Stimulated activated CD8-positive, alpha-beta memory T cell treated with anti-CD3 and anti-CD28 coated beads, Interleukin-12 subunit alpha, Interleukin-12 subunit beta, amount 100 ng/mL, for 24 hours (primary cell): ENCODE measurements at regions not wholly inside any gene's neighbourhood (a gene's known extent, or its start where the extent isn't known, plus 50 kb on each side); places are given as distances from the start of the nearest gene placed in this dataset.
"Not testable (repeated sequence)": the region's sequence is repeated elsewhere in the genome, so short reads cannot be mapped to it uniquely, and the experiment has no call there.

Experiments
- DNase-seq: peaks from one replicate; pipeline ENCODE4 v3.0.0-alpha.2; 2020; ENCODE audit errors: extremely low read depth

GRCh38 chrY:7806592-7807515 is 895.3 kb upstream of the AMELY start:
- no peak for DNase-seq

GRCh38 chrY:7805624-7806023 is 894.1 kb upstream of the AMELY start:
- DNase-seq = no peak

- DNase-seq = no peak
Measured at GRCh38 chrY:7803737-7804136, 892.2 kb upstream of the AMELY start.

- no peak for DNase-seq
Measured at GRCh38 chrY:7796128-7796527, 884.6 kb upstream of the AMELY start.

GRCh38 chrY:7794441-7794840 is 882.9 kb upstream of the AMELY start:
- DNase-seq = no peak

- no peak for DNase-seq
Measured at GRCh38 chrY:7793989-7794388, 882.4 kb upstream of the AMELY start.

- no peak for DNase-seq
Measured at GRCh38 chrY:7792431-7792830, 880.9 kb upstream of the AMELY start.

GRCh38 chrY:7781501-7781900 is 869.9 kb upstream of the AMELY start:
- DNase-seq = no peak

GRCh38 chrY:7775436-7775835 is 863.9 kb upstream of the AMELY start:
- not testable (repeated sequence) for DNase-seq

GRCh38 chrY:7771771-7772170 is 860.2 kb upstream of the AMELY start:
- no peak for DNase-seq

- DNase-seq = no peak
Measured at GRCh38 chrY:7769790-7770375, 858.3 kb upstream of the AMELY start.

GRCh38 chrY:7768901-7769300 is 857.3 kb upstream of the AMELY start:
- no peak for DNase-seq

- DNase-seq = no peak
Measured at GRCh38 chrY:7753711-7754110, 842.2 kb upstream of the AMELY start.

GRCh38 chrY:7746781-7747180 is 835.2 kb upstream of the AMELY start:
- no peak for DNase-seq

- no peak for DNase-seq
Measured at GRCh38 chrY:7745581-7745901, 834.0 kb upstream of the AMELY start.

GRCh38 chrY:7744691-7745580 is 833.4 kb upstream of the AMELY start:
- DNase-seq = no peak

- no peak for DNase-seq
Measured at GRCh38 chrY:7736847-7737365, 825.4 kb upstream of the AMELY start.

GRCh38 chrY:7731651-7732050 is 820.1 kb upstream of the AMELY start:
- no peak for DNase-seq

- DNase-seq = no peak
Measured at GRCh38 chrY:7730664-7731063, 819.1 kb upstream of the AMELY start.

GRCh38 chrY:7730071-7730470 is 818.5 kb upstream of the AMELY start:
- DNase-seq = no peak

GRCh38 chrY:7729318-7730011 is 817.9 kb upstream of the AMELY start:
- DNase-seq = no peak

GRCh38 chrY:7728935-7729317 is 817.4 kb upstream of the AMELY start:
- DNase-seq = no peak
